AG09309 (cell line): ENCODE measurements at regions not wholly inside any gene's neighbourhood (a gene's known extent, or its start where the extent isn't known, plus 50 kb on each side); places are given as distances from the start of the nearest gene placed in this dataset.
"Not testable (repeated sequence)": the region's sequence is repeated elsewhere in the genome, so short reads cannot be mapped to it uniquely, and the experiment has no call there.

Source experiments
- DNase-seq: peaks from one replicate; pipeline ENCODE4 v3.0.0-alpha.2; 2010; ENCODE audit warnings: low read depth
- H3K4me3 ChIP-seq: 2 replicates; pipeline ENCODE4 v1.5.1; 2011; ENCODE audit warnings: mild to moderate bottlenecking, low read depth, low read length, moderate library complexity; ENCODE audit not compliant: control insufficient read depth
- TF ChIP-seq, protein P1 (sequence below): IDR thresholded peaks from 2 replicates; pipeline ENCODE4 v1.5.1; 2011; ENCODE audit warnings: mild to moderate bottlenecking, low read depth, low read length, inconsistent platforms; ENCODE audit not compliant: insufficient read depth, control insufficient read depth; ENCODE audit errors: missing control alignments

DNA sequence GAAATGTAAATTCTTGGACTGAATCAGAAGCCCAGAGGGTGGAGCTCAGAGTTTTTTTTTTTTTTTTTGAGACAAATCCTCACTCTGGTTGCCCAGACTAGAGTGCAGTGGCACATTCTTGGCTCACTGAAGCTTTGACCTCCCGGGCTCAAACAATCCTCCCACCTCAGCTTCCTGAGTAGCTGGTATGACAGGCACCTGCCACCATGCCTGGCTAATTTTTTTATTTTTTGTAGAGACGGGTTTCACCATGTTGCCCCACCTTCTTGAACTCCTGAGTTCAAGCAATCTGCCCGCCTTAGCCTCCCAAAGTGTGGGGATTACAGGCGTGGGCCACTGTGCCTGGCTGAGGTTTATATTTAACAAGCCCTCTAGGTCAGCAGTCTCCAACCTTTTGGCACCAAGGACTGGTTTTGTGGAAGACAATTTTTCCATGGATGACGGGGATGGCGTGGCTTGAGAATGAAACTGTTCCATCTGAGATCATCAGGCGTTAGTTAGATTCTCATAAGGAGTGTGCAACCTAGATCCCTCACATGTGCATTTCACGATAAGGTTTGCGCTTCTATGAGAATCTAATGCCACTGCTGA lies 76.7 kb downstream of the FHIP1A start:
- TF ChIP-seq, protein P1, sequence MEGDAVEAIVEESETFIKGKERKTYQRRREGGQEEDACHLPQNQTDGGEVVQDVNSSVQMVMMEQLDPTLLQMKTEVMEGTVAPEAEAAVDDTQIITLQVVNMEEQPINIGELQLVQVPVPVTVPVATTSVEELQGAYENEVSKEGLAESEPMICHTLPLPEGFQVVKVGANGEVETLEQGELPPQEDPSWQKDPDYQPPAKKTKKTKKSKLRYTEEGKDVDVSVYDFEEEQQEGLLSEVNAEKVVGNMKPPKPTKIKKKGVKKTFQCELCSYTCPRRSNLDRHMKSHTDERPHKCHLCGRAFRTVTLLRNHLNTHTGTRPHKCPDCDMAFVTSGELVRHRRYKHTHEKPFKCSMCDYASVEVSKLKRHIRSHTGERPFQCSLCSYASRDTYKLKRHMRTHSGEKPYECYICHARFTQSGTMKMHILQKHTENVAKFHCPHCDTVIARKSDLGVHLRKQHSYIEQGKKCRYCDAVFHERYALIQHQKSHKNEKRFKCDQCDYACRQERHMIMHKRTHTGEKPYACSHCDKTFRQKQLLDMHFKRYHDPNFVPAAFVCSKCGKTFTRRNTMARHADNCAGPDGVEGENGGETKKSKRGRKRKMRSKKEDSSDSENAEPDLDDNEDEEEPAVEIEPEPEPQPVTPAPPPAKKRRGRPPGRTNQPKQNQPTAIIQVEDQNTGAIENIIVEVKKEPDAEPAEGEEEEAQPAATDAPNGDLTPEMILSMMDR: no peak

DNA sequence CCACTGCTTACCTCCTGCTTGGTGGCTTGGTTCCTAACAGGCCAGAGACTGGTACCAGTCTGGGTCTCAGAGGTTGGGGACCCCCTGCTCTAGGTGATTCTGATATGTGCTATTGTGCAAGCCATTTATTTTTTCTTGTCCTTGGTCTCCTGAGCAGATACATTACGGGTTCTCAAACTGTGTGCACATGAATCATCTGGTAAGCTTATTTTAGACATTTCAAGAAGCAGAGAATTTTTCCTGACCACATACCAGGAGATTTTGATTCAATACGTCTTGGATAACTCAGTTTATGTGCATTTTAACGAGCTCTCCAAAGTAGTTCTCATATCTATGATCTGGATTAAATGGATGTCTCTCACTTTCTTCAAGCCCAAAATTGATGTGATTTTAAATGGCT lies 77.2 kb downstream of the FHIP1A start:
- DNase-seq: peak; percentile 76
- TF ChIP-seq, protein P1: no peak
- H3K4me3 ChIP-seq: no peak overlapping the region

More for the DNA sequence above, 76.7 kb downstream of the FHIP1A start:
- H3K4me3 ChIP-seq: no peak overlapping the region
- peak; percentile 13 for DNase-seq

GRCh38 chr4:151488968-151489367 lies 80.0 kb downstream of the FHIP1A start:
- no peak overlapping the region for H3K4me3 ChIP-seq
- no peak for DNase-seq
- TF ChIP-seq, protein P1: no peak

- TF ChIP-seq, protein P1: no peak
- H3K4me3 ChIP-seq: no peak overlapping the region
- DNase-seq: no peak
Measured at GRCh38 chr4:151489462-151490203, 80.7 kb downstream of the FHIP1A start.

GRCh38 chr4:151495612-151496011 lies 86.6 kb downstream of the FHIP1A start:
- H3K4me3 ChIP-seq, DNase-seq: not testable (repeated sequence)

GRCh38 chr4:151511548-151511947 lies 102.6 kb downstream of the FHIP1A start:
- H3K4me3 ChIP-seq, DNase-seq: not testable (repeated sequence)

- DNase-seq: no peak
- TF ChIP-seq, protein P1: no peak
- H3K4me3 ChIP-seq: no peak overlapping the region
Measured at GRCh38 chr4:151517896-151518295, 108.9 kb downstream of the FHIP1A start.
